ENCODE measurements at regions not wholly inside any gene's neighbourhood (a gene's known extent, or its start where the extent isn't known, plus 50 kb on each side); places are given as distances from the start of the nearest gene placed in this dataset.

DNA sequence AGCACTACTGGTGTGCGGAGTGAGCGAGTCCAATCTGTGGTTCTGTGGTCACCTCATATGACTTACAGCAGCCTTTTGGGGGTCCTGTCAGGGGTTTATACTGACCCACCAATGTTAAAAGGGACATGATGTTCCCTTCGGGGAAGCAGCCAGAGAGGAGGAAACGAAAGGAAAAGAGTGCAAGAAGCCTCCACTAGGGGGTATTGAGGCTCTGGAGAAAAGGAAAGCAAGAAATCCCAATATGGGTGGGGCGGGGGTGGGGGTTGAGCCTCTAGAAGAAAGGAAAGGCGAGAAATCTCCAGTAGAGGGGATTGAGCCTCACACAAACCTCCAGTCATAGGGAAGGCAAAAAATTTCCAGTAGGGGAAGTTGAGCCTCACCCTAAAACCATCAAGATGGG, 249.3 kb upstream of the ECI2 start:
- peaks cover 9% of the 10 kb centered on the region for H3K9me3 ChIP-seq (ENCODE audit: control insufficient read depth, insufficient read depth, low read length)
- no peak overlapping the region for H3K9ac ChIP-seq (ENCODE audit: low read depth, low read length)
- H3K4me3 ChIP-seq (ENCODE audit: low read depth, low read length) = no peak overlapping the region

GRCh38 chr6:4383910-4384638, 248.7 kb upstream of the ECI2 start:
- H3K4me3 ChIP-seq (ENCODE audit: low read depth, low read length) = no peak overlapping the region
- H3K36me3 ChIP-seq (ENCODE audit: control insufficient read depth, insufficient read depth, low read length) = no peaks in the 10 kb centered on the region
- peaks cover 9% of the 10 kb centered on the region for H3K9me3 ChIP-seq (ENCODE audit: control insufficient read depth, insufficient read depth, low read length)
- no peaks in the 10 kb centered on the region for H3K27me3 ChIP-seq (ENCODE audit: control insufficient read depth, insufficient read depth, low read length)
- H3K4me1 ChIP-seq (ENCODE audit: control insufficient read depth, insufficient read depth, low read length) = no peaks in the 10 kb centered on the region
- H3K9ac ChIP-seq (ENCODE audit: low read depth, low read length) = no peak overlapping the region

More for the DNA sequence above, 249.3 kb upstream of the ECI2 start:
- no peaks in the 10 kb centered on the region for H3K27me3 ChIP-seq (ENCODE audit: control insufficient read depth, insufficient read depth, low read length)
- H3K36me3 ChIP-seq (ENCODE audit: control insufficient read depth, insufficient read depth, low read length) = no peaks in the 10 kb centered on the region
- H3K4me1 ChIP-seq (ENCODE audit: control insufficient read depth, insufficient read depth, low read length) = no peaks in the 10 kb centered on the region

DNA sequence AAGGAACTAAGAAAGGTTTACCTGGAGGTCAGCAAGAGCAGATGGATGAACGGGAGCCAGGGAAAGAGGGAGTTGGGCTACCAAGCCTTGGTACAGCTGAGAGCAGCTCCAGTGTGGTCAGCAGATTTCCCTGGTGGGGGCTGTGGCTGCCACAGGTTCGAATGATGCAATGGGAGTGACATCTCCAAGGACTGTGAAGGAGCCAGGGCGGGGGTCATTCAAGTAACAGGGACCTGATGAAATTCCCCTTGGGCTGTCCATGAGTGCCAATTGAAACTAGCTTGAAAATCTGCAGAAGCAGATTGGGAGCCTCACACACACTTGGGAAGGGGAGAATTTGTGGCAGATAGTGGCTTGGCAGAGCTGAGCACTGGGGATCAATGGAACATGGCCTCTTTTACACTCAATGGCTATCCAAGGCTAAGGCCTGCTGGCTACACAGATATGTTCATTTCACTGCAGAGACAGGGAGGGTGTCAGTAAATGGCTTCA, 247.0 kb upstream of the ECI2 start:
- H3K36me3 ChIP-seq (ENCODE audit: control insufficient read depth, insufficient read depth, low read length) = no peaks in the 10 kb centered on the region
- no peak overlapping the region for H3K4me3 ChIP-seq (ENCODE audit: low read depth, low read length)
- H3K9me3 ChIP-seq (ENCODE audit: control insufficient read depth, insufficient read depth, low read length) = peaks cover 9% of the 10 kb centered on the region
- H3K4me1 ChIP-seq (ENCODE audit: control insufficient read depth, insufficient read depth, low read length) = no peaks in the 10 kb centered on the region
- no peaks in the 10 kb centered on the region for H3K27me3 ChIP-seq (ENCODE audit: control insufficient read depth, insufficient read depth, low read length)
- H3K9ac ChIP-seq (ENCODE audit: low read depth, low read length) = no peak overlapping the region

DNA sequence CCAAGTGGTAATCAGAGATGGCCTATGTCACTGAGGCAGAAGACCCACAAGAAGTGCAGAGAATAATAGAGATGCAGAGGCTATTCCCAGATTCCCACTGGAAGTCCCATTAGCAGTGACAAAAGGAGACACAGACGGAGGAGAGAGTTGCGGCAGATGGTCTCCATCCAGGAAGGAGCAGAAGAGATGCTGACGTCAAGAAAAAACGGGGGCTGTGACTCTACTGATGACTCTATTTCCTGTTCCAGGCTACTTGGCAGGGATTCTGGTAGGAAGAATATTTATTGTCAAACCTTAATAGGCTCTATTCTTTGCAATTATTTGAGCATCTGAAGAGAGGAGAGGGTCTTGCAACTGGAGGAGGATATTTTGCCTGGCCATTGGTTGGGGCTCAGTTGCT, 246.0 kb upstream of the ECI2 start:
- Histone ChIP-seq H3K9ac (ENCODE audit: low read depth, low read length) (no peak overlapping the region), H3K4me3 (ENCODE audit: low read depth, low read length) (no peak overlapping the region), H3K27me3 (ENCODE audit: control insufficient read depth, insufficient read depth, low read length) (no peaks in the 10 kb centered on the region), H3K4me1 (ENCODE audit: control insufficient read depth, insufficient read depth, low read length) (no peaks in the 10 kb centered on the region), H3K36me3 (ENCODE audit: control insufficient read depth, insufficient read depth, low read length) (no peaks in the 10 kb centered on the region), H3K9me3 (ENCODE audit: control insufficient read depth, insufficient read depth, low read length) (peaks cover 9% of the 10 kb centered on the region)

DNA sequence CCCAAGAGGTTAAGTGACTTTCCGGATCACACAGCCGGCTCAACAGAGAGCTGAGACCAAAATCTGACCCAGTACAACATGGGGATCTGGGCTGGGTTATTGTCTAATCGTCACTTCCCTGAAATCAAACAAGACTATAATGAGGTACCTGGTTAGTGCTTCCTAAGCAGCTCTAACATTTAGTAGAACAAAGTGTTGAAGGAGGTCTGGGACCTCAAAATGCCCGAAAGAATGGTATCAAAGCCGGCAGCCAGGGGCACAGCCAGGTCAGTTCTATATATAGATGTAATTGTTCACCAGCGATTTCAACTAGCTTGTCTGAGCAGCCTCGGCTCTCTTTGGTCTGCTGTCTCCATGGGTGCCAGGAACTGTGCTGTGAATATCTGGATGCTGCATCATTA, 245.5 kb upstream of the ECI2 start:
- no peaks in the 10 kb centered on the region for H3K36me3 ChIP-seq (ENCODE audit: control insufficient read depth, insufficient read depth, low read length)
- H3K4me3 ChIP-seq (ENCODE audit: low read depth, low read length) = no peak overlapping the region
- no peaks in the 10 kb centered on the region for H3K4me1 ChIP-seq (ENCODE audit: control insufficient read depth, insufficient read depth, low read length)
- H3K9me3 ChIP-seq (ENCODE audit: control insufficient read depth, insufficient read depth, low read length) = peaks cover 9% of the 10 kb centered on the region
- no peak overlapping the region for H3K9ac ChIP-seq (ENCODE audit: low read depth, low read length)
- no peaks in the 10 kb centered on the region for H3K27me3 ChIP-seq (ENCODE audit: control insufficient read depth, insufficient read depth, low read length)

DNA sequence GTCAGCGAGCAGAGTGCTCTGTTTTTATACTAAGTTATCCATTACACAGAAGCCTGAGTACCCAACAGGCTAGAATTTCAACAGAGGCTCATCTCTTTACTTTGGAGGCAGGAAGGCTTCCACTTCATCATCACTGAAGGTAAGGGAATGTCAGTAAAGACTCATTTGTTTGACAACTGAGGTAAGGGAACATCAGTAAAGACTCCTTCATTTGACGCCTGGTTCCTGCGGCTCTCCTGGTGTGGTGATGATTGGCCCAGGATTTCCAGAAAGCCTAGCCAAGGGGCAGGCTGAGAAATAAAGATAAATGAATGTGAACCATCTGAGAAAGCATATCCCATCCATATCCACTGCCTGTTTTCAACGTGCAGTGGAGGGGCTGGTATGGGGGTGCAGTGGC, 244.6 kb upstream of the ECI2 start:
- H3K9me3 ChIP-seq (ENCODE audit: control insufficient read depth, insufficient read depth, low read length) = peaks cover 9% of the 10 kb centered on the region
- no peak overlapping the region for H3K9ac ChIP-seq (ENCODE audit: low read depth, low read length)
- H3K4me1 ChIP-seq (ENCODE audit: control insufficient read depth, insufficient read depth, low read length) = no peaks in the 10 kb centered on the region
- no peaks in the 10 kb centered on the region for H3K27me3 ChIP-seq (ENCODE audit: control insufficient read depth, insufficient read depth, low read length)
- no peaks in the 10 kb centered on the region for H3K36me3 ChIP-seq (ENCODE audit: control insufficient read depth, insufficient read depth, low read length)
- H3K4me3 ChIP-seq (ENCODE audit: low read depth, low read length) = no peak overlapping the region

DNA sequence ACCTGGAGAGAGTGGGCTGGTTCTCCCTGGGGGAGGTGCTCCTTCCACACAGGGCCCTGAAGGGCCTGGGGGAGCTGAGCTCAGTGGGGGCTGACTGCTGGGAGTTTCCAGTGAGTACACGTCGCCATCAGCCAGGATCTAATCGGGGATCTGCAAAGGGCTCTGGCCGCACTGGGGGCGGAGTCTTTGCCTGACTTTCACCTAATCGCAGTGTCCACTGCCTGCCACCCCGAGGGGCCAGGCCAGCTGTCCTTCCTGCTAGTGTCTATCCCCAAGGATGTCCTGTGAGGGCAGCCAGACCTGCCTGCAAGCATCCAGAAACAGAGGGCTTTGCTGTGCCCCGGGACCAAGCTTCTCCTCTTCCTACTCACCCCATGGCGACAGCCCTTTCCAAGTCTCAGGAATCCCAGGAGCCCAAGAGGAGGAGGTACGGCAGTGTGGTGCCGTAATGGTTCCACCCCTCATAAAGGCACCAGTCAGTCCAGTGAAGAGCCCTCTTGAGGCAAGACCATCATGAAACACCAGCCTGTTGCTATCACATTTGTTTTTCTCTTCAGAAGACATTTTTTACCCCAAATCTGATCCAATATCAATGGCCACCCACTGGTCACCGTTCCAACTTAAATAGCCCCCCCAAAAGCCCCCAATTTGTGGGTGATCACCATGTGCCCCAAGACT, 243.1 kb upstream of the ECI2 start:
- no peaks in the 10 kb centered on the region for H3K4me1 ChIP-seq (ENCODE audit: control insufficient read depth, insufficient read depth, low read length)
- no peak overlapping the region for H3K4me3 ChIP-seq (ENCODE audit: low read depth, low read length)
- H3K9me3 ChIP-seq (ENCODE audit: control insufficient read depth, insufficient read depth, low read length) = peaks cover under 1% of the 10 kb centered on the region
- H3K27me3 ChIP-seq (ENCODE audit: control insufficient read depth, insufficient read depth, low read length) = no peaks in the 10 kb centered on the region
- no peaks in the 10 kb centered on the region for H3K36me3 ChIP-seq (ENCODE audit: control insufficient read depth, insufficient read depth, low read length)
- no peak overlapping the region for H3K9ac ChIP-seq (ENCODE audit: low read depth, low read length)

GRCh38 chr6:4377603-4378002, 242.2 kb upstream of the ECI2 start:
- H3K9ac ChIP-seq (ENCODE audit: low read depth, low read length) = no peak overlapping the region
- no peaks in the 10 kb centered on the region for H3K27me3 ChIP-seq (ENCODE audit: control insufficient read depth, insufficient read depth, low read length)
- no peaks in the 10 kb centered on the region for H3K4me1 ChIP-seq (ENCODE audit: control insufficient read depth, insufficient read depth, low read length)
- no peaks in the 10 kb centered on the region for H3K9me3 ChIP-seq (ENCODE audit: control insufficient read depth, insufficient read depth, low read length)
- H3K36me3 ChIP-seq (ENCODE audit: control insufficient read depth, insufficient read depth, low read length) = no peaks in the 10 kb centered on the region
- H3K4me3 ChIP-seq (ENCODE audit: low read depth, low read length) = no peak overlapping the region

DNA sequence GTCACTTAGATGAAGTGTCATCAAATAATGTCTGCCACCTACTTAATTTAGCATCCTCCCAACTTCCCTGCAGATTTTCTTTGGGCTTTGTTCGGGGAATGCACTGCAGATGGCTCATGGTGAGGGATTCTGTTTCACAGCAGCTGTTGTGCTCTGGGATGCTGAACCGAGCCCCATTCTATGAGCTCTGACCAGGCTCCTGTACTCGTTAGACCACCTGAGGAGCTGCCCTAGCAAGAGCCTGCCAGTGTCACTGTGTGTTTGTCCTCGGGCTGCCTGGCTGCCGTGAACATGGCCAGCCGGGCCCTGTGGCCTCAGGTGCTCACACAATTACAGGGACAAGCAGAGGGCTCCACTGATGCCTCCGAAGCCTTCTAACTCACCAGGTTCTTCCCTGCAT, 238.8 kb upstream of the ECI2 start:
- no peak overlapping the region for H3K9ac ChIP-seq (ENCODE audit: low read depth, low read length)
- no peaks in the 10 kb centered on the region for H3K27me3 ChIP-seq (ENCODE audit: control insufficient read depth, insufficient read depth, low read length)
- no peak overlapping the region for H3K4me3 ChIP-seq (ENCODE audit: low read depth, low read length)
- no peaks in the 10 kb centered on the region for H3K36me3 ChIP-seq (ENCODE audit: control insufficient read depth, insufficient read depth, low read length)
- H3K9me3 ChIP-seq (ENCODE audit: control insufficient read depth, insufficient read depth, low read length) = no peaks in the 10 kb centered on the region
- H3K4me1 ChIP-seq (ENCODE audit: control insufficient read depth, insufficient read depth, low read length) = no peaks in the 10 kb centered on the region

DNA sequence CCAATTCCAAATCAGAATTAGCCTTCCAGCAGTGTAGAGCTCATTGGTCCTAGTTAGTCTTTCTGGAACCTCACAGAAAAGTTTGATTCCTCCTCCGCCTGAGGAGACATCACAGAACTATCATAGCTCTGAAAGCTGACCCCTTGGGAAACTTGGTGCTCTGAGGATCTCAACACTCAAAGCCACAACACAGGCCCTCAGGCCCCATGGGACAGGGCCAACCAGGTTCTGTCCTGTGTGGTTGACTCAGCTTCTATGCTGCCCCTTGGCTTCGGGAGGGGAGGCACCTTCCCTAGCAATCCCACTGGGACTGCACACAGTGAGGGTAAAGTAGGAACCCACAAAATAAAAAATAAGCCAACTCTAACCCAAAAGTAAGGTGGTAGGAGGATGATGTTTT, 237.5 kb upstream of the ECI2 start:
- H3K27me3 ChIP-seq (ENCODE audit: control insufficient read depth, insufficient read depth, low read length) = no peaks in the 10 kb centered on the region
- H3K9ac ChIP-seq (ENCODE audit: low read depth, low read length) = no peak overlapping the region
- H3K4me1 ChIP-seq (ENCODE audit: control insufficient read depth, insufficient read depth, low read length) = no peaks in the 10 kb centered on the region
- H3K4me3 ChIP-seq (ENCODE audit: low read depth, low read length) = no peak overlapping the region
- no peaks in the 10 kb centered on the region for H3K36me3 ChIP-seq (ENCODE audit: control insufficient read depth, insufficient read depth, low read length)
- H3K9me3 ChIP-seq (ENCODE audit: control insufficient read depth, insufficient read depth, low read length) = no peaks in the 10 kb centered on the region

DNA sequence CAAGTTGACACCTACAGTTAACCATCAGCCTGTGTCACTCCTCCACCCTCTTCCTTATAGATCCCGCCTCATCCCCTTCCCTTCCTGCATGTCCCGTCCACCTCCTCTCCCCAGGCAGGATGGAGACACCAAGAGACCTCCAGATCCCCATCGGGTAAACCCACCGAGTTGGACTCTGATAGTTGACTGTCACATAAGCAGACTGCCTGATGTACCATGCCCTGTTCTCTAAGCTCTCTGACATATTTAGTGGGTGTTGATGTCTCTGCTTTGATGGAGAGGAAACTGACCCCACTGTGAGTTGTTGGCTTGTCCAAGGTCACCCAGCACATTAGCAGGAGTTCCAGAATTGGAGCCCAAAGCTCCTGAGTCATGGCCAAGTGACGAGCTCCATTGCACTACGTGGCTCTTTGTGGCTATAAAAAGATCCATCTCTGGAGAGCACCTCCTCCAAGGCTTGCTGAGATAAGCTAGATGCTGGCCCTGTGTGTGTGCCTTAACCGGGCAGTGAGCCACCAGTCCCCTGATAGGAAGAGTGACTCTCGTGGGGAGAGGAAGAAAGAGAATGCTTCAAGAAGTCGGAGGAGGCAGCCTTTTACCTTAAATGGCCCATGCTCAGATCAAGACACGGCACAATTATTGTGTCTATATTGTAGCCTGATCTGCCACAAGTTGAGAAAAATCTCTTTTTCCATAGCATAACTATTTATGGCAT, 236.0 kb upstream of the ECI2 start:
- no peaks in the 10 kb centered on the region for H3K4me1 ChIP-seq (ENCODE audit: control insufficient read depth, insufficient read depth, low read length)
- no peaks in the 10 kb centered on the region for H3K27me3 ChIP-seq (ENCODE audit: control insufficient read depth, insufficient read depth, low read length)
- H3K9me3 ChIP-seq (ENCODE audit: control insufficient read depth, insufficient read depth, low read length) = no peaks in the 10 kb centered on the region
- H3K4me3 ChIP-seq (ENCODE audit: low read depth, low read length) = no peak overlapping the region
- H3K36me3 ChIP-seq (ENCODE audit: control insufficient read depth, insufficient read depth, low read length) = no peaks in the 10 kb centered on the region
- no peak overlapping the region for H3K9ac ChIP-seq (ENCODE audit: low read depth, low read length)

DNA sequence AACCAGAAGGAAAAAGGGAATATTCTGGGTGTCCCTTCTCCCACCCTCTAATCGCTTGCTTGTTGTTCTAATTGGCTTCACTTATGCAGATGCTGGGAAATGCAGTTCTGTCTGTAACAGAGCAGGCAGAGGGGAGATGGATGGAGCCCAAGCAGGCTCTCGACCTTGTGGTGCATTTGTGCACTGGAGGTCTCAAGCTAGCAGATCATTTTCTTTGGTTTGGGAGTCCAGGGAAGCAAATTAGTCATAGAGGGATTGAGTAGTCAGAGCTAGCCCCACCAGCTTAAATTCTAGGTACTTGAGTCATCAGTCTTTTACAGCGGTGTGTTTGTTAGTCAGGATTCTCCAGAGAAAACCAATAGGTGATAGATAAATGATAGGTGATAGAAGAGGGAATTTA, 234.7 kb upstream of the ECI2 start:
- H3K27me3 ChIP-seq (ENCODE audit: control insufficient read depth, insufficient read depth, low read length) = no peaks in the 10 kb centered on the region
- H3K4me3 ChIP-seq (ENCODE audit: low read depth, low read length) = no peak overlapping the region
- H3K9me3 ChIP-seq (ENCODE audit: control insufficient read depth, insufficient read depth, low read length) = no peaks in the 10 kb centered on the region
- H3K9ac ChIP-seq (ENCODE audit: low read depth, low read length) = no peak overlapping the region
- no peaks in the 10 kb centered on the region for H3K36me3 ChIP-seq (ENCODE audit: control insufficient read depth, insufficient read depth, low read length)
- no peaks in the 10 kb centered on the region for H3K4me1 ChIP-seq (ENCODE audit: control insufficient read depth, insufficient read depth, low read length)

Data from iPS-15b (cell line).